ENCODE measurements at regions not wholly inside any gene's neighbourhood (a gene's known extent, or its start where the extent isn't known, plus 50 kb on each side); places are given as distances from the start of the nearest gene placed in this dataset.

GRCh38 chr9:91038483-91039124 is 237.0 kb downstream of the SYK start:
- H3K4me1 ChIP-seq (ENCODE audit: control insufficient read depth, insufficient read depth, low read length): peaks cover 22% of the 10 kb centered on the region
- no peaks in the 10 kb centered on the region for H3K9me3 ChIP-seq (ENCODE audit: control insufficient read depth, low read length)
- no peak overlapping the region for H3K4me3 ChIP-seq (ENCODE audit: low read length)
- H3K27me3 ChIP-seq (ENCODE audit: control insufficient read depth, insufficient read depth, low read length): no peaks in the 10 kb centered on the region
- no peak overlapping the region for H3K9ac ChIP-seq (ENCODE audit: low read length)
- H3K36me3 ChIP-seq (ENCODE audit: control insufficient read depth, insufficient read depth, low read length): no peaks in the 10 kb centered on the region

- Histone ChIP-seq H3K27me3 (ENCODE audit: control insufficient read depth, insufficient read depth, low read length) (no peaks in the 10 kb centered on the region), H3K4me3 (ENCODE audit: low read length) (no peak overlapping the region), H3K36me3 (ENCODE audit: control insufficient read depth, insufficient read depth, low read length) (no peaks in the 10 kb centered on the region), H3K9ac (ENCODE audit: low read length) (no peak overlapping the region), H3K9me3 (ENCODE audit: control insufficient read depth, low read length) (no peaks in the 10 kb centered on the region), H3K4me1 (ENCODE audit: control insufficient read depth, insufficient read depth, low read length) (peaks cover 22% of the 10 kb centered on the region)
These were observed 237.7 kb downstream of the SYK start for GRCh38 chr9:91039125-91039834.

GRCh38 chr9:91039835-91040140 is 238.2 kb downstream of the SYK start:
- Histone ChIP-seq H3K4me3 (ENCODE audit: low read length) (no peak overlapping the region), H3K4me1 (ENCODE audit: control insufficient read depth, insufficient read depth, low read length) (peaks cover 22% of the 10 kb centered on the region), H3K27me3 (ENCODE audit: control insufficient read depth, insufficient read depth, low read length) (no peaks in the 10 kb centered on the region), H3K9me3 (ENCODE audit: control insufficient read depth, low read length) (no peaks in the 10 kb centered on the region), H3K36me3 (ENCODE audit: control insufficient read depth, insufficient read depth, low read length) (no peaks in the 10 kb centered on the region), H3K9ac (ENCODE audit: low read length) (no peak overlapping the region)

- Histone ChIP-seq H3K36me3 (ENCODE audit: control insufficient read depth, insufficient read depth, low read length) (no peaks in the 10 kb centered on the region), H3K9ac (ENCODE audit: low read length) (no peak overlapping the region), H3K4me3 (ENCODE audit: low read length) (no peak overlapping the region), H3K4me1 (ENCODE audit: control insufficient read depth, insufficient read depth, low read length) (peaks cover 22% of the 10 kb centered on the region), H3K27me3 (ENCODE audit: control insufficient read depth, insufficient read depth, low read length) (no peaks in the 10 kb centered on the region), H3K9me3 (ENCODE audit: control insufficient read depth, low read length) (no peaks in the 10 kb centered on the region)
These were observed 239.0 kb downstream of the SYK start for GRCh38 chr9:91040371-91041215.

GRCh38 chr9:91042024-91042423 is 240.4 kb downstream of the SYK start:
- Histone ChIP-seq H3K27me3 (ENCODE audit: control insufficient read depth, insufficient read depth, low read length) (no peaks in the 10 kb centered on the region), H3K4me1 (ENCODE audit: control insufficient read depth, insufficient read depth, low read length) (peaks cover 17% of the 10 kb centered on the region), H3K4me3 (ENCODE audit: low read length) (no peak overlapping the region), H3K9me3 (ENCODE audit: control insufficient read depth, low read length) (no peaks in the 10 kb centered on the region), H3K9ac (ENCODE audit: low read length) (no peak overlapping the region), H3K36me3 (ENCODE audit: control insufficient read depth, insufficient read depth, low read length) (no peaks in the 10 kb centered on the region)

- no peaks in the 10 kb centered on the region for H3K36me3 ChIP-seq (ENCODE audit: control insufficient read depth, insufficient read depth, low read length)
- H3K27me3 ChIP-seq (ENCODE audit: control insufficient read depth, insufficient read depth, low read length): no peaks in the 10 kb centered on the region
- H3K4me1 ChIP-seq (ENCODE audit: control insufficient read depth, insufficient read depth, low read length): peaks cover 12% of the 10 kb centered on the region
- no peaks in the 10 kb centered on the region for H3K9me3 ChIP-seq (ENCODE audit: control insufficient read depth, low read length)
- no peak overlapping the region for H3K4me3 ChIP-seq (ENCODE audit: low read length)
- no peak overlapping the region for H3K9ac ChIP-seq (ENCODE audit: low read length)
These were observed 240.9 kb downstream of the SYK start for GRCh38 chr9:91042541-91042940.

- no peaks in the 10 kb centered on the region for H3K36me3 ChIP-seq (ENCODE audit: control insufficient read depth, insufficient read depth, low read length)
- no peaks in the 10 kb centered on the region for H3K27me3 ChIP-seq (ENCODE audit: control insufficient read depth, insufficient read depth, low read length)
- H3K4me1 ChIP-seq (ENCODE audit: control insufficient read depth, insufficient read depth, low read length): peaks cover 5% of the 10 kb centered on the region
- H3K9ac ChIP-seq (ENCODE audit: low read length): no peak overlapping the region
- no peaks in the 10 kb centered on the region for H3K9me3 ChIP-seq (ENCODE audit: control insufficient read depth, low read length)
- H3K4me3 ChIP-seq (ENCODE audit: low read length): no peak overlapping the region
These were observed 241.6 kb downstream of the SYK start for GRCh38 chr9:91043056-91043810.

GRCh38 chr9:91043811-91044175 is 242.2 kb downstream of the SYK start:
- no peaks in the 10 kb centered on the region for H3K27me3 ChIP-seq (ENCODE audit: control insufficient read depth, insufficient read depth, low read length)
- H3K9ac ChIP-seq (ENCODE audit: low read length): no peak overlapping the region
- H3K4me1 ChIP-seq (ENCODE audit: control insufficient read depth, insufficient read depth, low read length): no peaks in the 10 kb centered on the region
- no peaks in the 10 kb centered on the region for H3K36me3 ChIP-seq (ENCODE audit: control insufficient read depth, insufficient read depth, low read length)
- no peaks in the 10 kb centered on the region for H3K9me3 ChIP-seq (ENCODE audit: control insufficient read depth, low read length)
- H3K4me3 ChIP-seq (ENCODE audit: low read length): no peak overlapping the region

- Histone ChIP-seq H3K27me3 (ENCODE audit: control insufficient read depth, insufficient read depth, low read length) (no peaks in the 10 kb centered on the region), H3K9ac (ENCODE audit: low read length) (no peak overlapping the region), H3K4me3 (ENCODE audit: low read length) (no peak overlapping the region), H3K9me3 (ENCODE audit: control insufficient read depth, low read length) (no peaks in the 10 kb centered on the region), H3K36me3 (ENCODE audit: control insufficient read depth, insufficient read depth, low read length) (no peaks in the 10 kb centered on the region), H3K4me1 (ENCODE audit: control insufficient read depth, insufficient read depth, low read length) (no peaks in the 10 kb centered on the region)
These were observed 242.7 kb downstream of the SYK start for GRCh38 chr9:91044354-91044753.

- H3K27me3 ChIP-seq (ENCODE audit: control insufficient read depth, insufficient read depth, low read length): no peaks in the 10 kb centered on the region
- no peak overlapping the region for H3K9ac ChIP-seq (ENCODE audit: low read length)
- no peaks in the 10 kb centered on the region for H3K4me1 ChIP-seq (ENCODE audit: control insufficient read depth, insufficient read depth, low read length)
- H3K36me3 ChIP-seq (ENCODE audit: control insufficient read depth, insufficient read depth, low read length): no peaks in the 10 kb centered on the region
- no peak overlapping the region for H3K4me3 ChIP-seq (ENCODE audit: low read length)
- H3K9me3 ChIP-seq (ENCODE audit: control insufficient read depth, low read length): no peaks in the 10 kb centered on the region
These were observed 243.4 kb downstream of the SYK start for GRCh38 chr9:91045041-91045440.

GRCh38 chr9:91047529-91047928 is 245.9 kb downstream of the SYK start:
- H3K4me3 ChIP-seq (ENCODE audit: low read length): no peak overlapping the region
- H3K9ac ChIP-seq (ENCODE audit: low read length): no peak overlapping the region
- no peaks in the 10 kb centered on the region for H3K9me3 ChIP-seq (ENCODE audit: control insufficient read depth, low read length)
- H3K27me3 ChIP-seq (ENCODE audit: control insufficient read depth, insufficient read depth, low read length): no peaks in the 10 kb centered on the region
- H3K36me3 ChIP-seq (ENCODE audit: control insufficient read depth, insufficient read depth, low read length): no peaks in the 10 kb centered on the region
- H3K4me1 ChIP-seq (ENCODE audit: control insufficient read depth, insufficient read depth, low read length): no peaks in the 10 kb centered on the region
